ENCODE measurements at regions not wholly inside any gene's neighbourhood (a gene's known extent, or its start where the extent isn't known, plus 50 kb on each side); places are given as distances from the start of the nearest gene placed in this dataset.

DNA sequence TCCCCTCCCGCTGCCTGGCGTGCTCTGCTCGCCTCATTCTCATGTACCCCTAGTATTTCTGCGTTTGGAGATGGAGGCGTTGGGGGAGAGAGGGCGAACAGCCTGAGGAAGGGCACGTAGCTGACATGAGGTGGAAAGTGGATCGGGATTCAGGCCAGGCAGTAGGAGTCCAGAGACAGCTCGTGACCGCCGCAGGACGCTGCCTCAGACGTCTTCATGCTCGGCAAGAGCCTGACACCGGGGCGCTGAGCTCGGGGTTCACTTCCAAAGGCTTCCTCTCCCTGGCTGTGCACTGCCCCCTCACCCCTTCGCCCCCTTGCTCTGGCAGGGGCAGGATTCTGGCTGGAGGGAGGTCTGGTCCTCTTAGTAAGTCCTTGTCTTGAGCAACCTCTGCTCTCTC is 374.4 kb upstream of the MKI67 start:
- TF ChIP-seq, protein P1, sequence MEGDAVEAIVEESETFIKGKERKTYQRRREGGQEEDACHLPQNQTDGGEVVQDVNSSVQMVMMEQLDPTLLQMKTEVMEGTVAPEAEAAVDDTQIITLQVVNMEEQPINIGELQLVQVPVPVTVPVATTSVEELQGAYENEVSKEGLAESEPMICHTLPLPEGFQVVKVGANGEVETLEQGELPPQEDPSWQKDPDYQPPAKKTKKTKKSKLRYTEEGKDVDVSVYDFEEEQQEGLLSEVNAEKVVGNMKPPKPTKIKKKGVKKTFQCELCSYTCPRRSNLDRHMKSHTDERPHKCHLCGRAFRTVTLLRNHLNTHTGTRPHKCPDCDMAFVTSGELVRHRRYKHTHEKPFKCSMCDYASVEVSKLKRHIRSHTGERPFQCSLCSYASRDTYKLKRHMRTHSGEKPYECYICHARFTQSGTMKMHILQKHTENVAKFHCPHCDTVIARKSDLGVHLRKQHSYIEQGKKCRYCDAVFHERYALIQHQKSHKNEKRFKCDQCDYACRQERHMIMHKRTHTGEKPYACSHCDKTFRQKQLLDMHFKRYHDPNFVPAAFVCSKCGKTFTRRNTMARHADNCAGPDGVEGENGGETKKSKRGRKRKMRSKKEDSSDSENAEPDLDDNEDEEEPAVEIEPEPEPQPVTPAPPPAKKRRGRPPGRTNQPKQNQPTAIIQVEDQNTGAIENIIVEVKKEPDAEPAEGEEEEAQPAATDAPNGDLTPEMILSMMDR (IDR thresholded peaks at IDR 0.05; ENCODE audit: insufficient read depth, low read length, poor library complexity, severe bottlenecking) = no peak
- Histone ChIP-seq H3K4me3 (ENCODE audit: low read depth, low read length) (no peak overlapping the region), H3K27me3 (ENCODE audit: control insufficient read depth, insufficient read depth, low read length) (no peaks in the 10 kb centered on the region), H3K36me3 (ENCODE audit: control insufficient read depth, insufficient read depth, low read length) (no peaks in the 10 kb centered on the region)
- no peak for DNase-seq (ENCODE audit: low read depth)

DNA sequence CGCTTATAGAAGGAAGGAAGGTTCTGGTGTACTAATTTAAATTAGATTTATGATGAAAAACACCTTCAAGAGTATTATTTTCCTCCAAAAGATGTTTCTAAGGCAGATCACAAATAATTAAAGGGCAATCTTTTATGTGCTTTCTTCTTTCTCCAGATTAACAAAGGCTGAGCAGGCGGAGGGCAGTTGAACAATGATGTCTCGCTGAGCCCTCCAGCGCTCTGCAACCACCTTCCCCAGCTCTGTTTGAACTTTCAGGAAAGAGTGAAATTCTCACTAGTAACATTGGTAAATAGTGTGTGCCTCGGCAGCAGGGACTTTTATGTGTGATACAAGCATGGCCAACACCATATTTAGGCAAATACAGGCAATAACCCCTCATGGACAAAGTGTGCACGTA is 379.1 kb upstream of the MKI67 start:
- H3K36me3 ChIP-seq (ENCODE audit: control insufficient read depth, insufficient read depth, low read length) = no peaks in the 10 kb centered on the region
- H3K4me3 ChIP-seq (ENCODE audit: low read depth, low read length) = no peak overlapping the region
- TF ChIP-seq, protein P1 (IDR thresholded peaks at IDR 0.05; ENCODE audit: insufficient read depth, low read length, poor library complexity, severe bottlenecking) = no peak
- DNase-seq (ENCODE audit: low read depth) = no peak
- H3K27me3 ChIP-seq (ENCODE audit: control insufficient read depth, insufficient read depth, low read length) = no peaks in the 10 kb centered on the region

DNA sequence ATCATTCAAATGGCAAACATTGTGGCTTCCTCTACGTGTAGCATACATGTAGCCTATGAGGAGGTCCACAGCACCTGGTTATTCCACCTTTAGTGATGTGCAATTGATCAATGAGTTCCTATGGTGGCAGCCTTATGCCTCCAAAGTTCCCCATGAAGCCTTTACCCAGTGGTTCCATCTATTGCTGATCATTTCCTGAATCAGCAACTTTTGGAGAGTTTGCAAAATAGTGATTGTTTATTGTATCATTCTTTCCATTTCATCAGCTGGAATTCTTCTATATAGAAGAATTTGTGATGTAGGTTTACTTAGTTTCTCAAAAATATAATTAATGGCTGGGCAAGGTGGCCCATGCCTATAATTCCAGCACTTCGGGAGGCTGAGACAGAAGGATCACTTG is 380.2 kb upstream of the MKI67 start:
- no peak for DNase-seq (ENCODE audit: low read depth)
- H3K4me3 ChIP-seq (ENCODE audit: low read depth, low read length) = no peak overlapping the region
- no peaks in the 10 kb centered on the region for H3K27me3 ChIP-seq (ENCODE audit: control insufficient read depth, insufficient read depth, low read length)
- H3K36me3 ChIP-seq (ENCODE audit: control insufficient read depth, insufficient read depth, low read length) = no peaks in the 10 kb centered on the region
- TF ChIP-seq, protein P1 (IDR thresholded peaks at IDR 0.05; ENCODE audit: insufficient read depth, low read length, poor library complexity, severe bottlenecking) = no peak

DNA sequence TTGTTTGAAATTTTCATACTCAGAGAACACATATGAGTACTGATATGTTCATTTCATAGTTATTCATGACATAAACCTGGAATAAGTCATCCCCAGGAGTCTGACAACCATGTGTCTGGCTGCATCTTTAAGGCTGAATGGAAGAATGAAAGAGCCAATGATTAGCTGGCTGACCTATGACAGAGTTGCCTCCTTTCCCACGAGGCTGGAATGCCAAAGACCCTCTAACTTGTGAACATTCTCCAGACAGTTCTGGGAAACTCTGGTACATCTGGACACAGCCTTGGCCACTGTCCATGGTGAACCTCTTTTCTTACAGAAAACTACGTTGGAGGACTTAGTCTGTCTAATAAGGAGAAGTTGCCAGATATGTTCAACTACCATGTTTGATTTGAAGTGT is 380.8 kb upstream of the MKI67 start:
- TF ChIP-seq, protein P1 (IDR thresholded peaks at IDR 0.05; ENCODE audit: insufficient read depth, low read length, poor library complexity, severe bottlenecking) = no peak

DNA sequence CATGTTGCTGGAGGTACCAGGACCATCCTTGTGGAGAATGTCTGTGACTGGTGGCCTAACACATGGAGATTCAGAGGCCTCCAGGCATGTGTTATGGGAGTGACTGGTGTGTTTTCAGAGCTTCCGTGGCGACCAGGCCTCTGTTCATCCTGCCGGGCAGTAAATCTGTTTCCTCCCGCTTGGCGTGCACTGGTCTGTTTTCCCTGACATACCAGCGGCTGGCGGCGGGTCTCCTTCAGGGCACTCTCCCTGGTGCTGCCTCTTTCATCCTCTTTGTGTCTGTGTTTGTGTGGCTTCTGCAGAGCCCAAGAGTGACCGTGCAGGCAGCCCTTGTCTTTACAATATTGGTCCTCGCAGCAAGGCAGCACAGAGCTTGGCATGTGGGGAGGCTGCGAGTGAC is 385.1 kb upstream of the MKI67 start:
- Histone ChIP-seq H3K36me3 (ENCODE audit: control insufficient read depth, insufficient read depth, low read length) (no peaks in the 10 kb centered on the region), H3K27me3 (ENCODE audit: control insufficient read depth, insufficient read depth, low read length) (no peaks in the 10 kb centered on the region), H3K4me3 (ENCODE audit: low read depth, low read length) (no peak overlapping the region)
- DNase-seq (ENCODE audit: low read depth) = no peak
- TF ChIP-seq, protein P1 (IDR thresholded peaks at IDR 0.05; ENCODE audit: insufficient read depth, low read length, poor library complexity, severe bottlenecking) = no peak

More for the DNA sequence above, 380.8 kb upstream of the MKI67 start:
- no peaks in the 10 kb centered on the region for H3K36me3 ChIP-seq (ENCODE audit: control insufficient read depth, insufficient read depth, low read length)
- no peak for DNase-seq (ENCODE audit: low read depth)
- H3K4me3 ChIP-seq (ENCODE audit: low read depth, low read length) = no peak overlapping the region
- no peaks in the 10 kb centered on the region for H3K27me3 ChIP-seq (ENCODE audit: control insufficient read depth, insufficient read depth, low read length)

DNA sequence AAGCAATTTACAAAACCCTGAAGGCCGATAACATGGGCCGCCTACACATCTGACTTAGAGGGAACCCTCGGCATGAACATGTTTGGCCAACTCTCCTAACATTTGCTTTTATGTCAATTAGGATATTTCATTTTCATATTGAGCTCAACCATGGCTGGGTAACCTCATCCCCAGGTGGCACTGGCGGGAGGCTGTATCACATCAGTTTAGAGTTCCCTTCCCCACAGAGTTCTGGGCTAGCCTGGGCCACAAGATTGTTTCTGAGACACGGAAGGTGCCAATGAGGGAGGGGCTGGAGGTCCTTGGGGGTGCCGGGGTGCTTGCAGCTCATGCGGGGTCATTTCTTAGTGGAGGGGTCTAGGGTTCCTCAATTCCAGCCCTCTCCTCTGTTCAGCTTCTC is 386.5 kb upstream of the MKI67 start:
- no peaks in the 10 kb centered on the region for H3K27me3 ChIP-seq (ENCODE audit: control insufficient read depth, insufficient read depth, low read length)
- no peak for DNase-seq (ENCODE audit: low read depth)
- TF ChIP-seq, protein P1 (IDR thresholded peaks at IDR 0.05; ENCODE audit: insufficient read depth, low read length, poor library complexity, severe bottlenecking) = no peak

More for the DNA sequence above, 386.5 kb upstream of the MKI67 start:
- H3K36me3 ChIP-seq (ENCODE audit: control insufficient read depth, insufficient read depth, low read length) = no peaks in the 10 kb centered on the region
- H3K4me3 ChIP-seq (ENCODE audit: low read depth, low read length) = no peak overlapping the region

All from kidney epithelial cell (primary cell).